HG03045 (cell line): ENCODE measurements at regions not wholly inside any gene's neighbourhood (a gene's known extent, or its start where the extent isn't known, plus 50 kb on each side); places are given as distances from the start of the nearest gene placed in this dataset.

Source experiments
- ATAC-seq: cut with Tn5 transposase; IDR thresholded peaks from one replicate; pipeline ENCODE4 v1.9.1; 2021; ENCODE audit warnings: mild to moderate bottlenecking, moderate library complexity; ENCODE audit not compliant: unreplicated experiment

GRCh38 chr13:74452176-74452575 is 318.0 kb upstream of the KLF12 start:
- ATAC-seq: no peak

- no peak for ATAC-seq
Measured at GRCh38 chr13:74450964-74451363, 316.8 kb upstream of the KLF12 start.

DNA sequence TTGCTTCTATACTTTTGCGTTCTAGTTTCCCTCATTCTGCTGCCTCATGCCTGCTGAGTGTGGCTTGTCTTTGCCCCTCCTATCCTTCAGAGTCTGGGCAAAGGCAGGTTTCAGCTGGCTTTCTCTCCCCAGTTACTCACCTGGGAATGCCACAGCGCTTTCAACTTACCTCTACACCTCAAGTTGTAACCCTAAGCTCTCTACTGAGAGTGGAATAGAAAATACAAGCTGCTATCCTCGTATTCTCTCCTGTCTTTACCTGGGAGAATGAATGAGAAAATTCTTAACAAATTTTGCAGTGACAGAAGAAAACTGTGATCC is 316.3 kb upstream of the KLF12 start:
- ATAC-seq: no peak

- ATAC-seq: no peak
Measured at GRCh38 chr13:74449811-74450524, 315.8 kb upstream of the KLF12 start.

GRCh38 chr13:74444864-74445479 is 310.8 kb upstream of the KLF12 start:
- no peak for ATAC-seq

DNA sequence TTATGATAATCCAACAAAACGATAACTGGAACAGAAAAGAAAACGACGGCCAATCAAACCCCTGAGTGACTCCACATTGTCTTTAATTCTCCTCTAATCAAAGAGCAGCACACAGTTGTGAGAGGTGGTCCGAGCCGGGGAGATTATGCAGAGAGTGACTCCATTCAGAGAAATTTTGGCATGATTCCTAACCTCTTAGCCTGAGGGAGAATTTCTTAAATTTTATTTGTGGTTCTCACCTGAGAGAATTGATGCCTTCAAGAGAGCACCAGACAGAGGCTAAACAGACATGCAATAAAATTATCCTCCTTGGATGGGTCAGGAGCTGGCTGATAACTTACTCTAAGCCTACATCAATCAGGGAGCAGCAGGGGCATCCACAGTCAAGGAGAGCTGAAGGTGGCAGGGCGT is 310.0 kb upstream of the KLF12 start:
- ATAC-seq: no peak

DNA sequence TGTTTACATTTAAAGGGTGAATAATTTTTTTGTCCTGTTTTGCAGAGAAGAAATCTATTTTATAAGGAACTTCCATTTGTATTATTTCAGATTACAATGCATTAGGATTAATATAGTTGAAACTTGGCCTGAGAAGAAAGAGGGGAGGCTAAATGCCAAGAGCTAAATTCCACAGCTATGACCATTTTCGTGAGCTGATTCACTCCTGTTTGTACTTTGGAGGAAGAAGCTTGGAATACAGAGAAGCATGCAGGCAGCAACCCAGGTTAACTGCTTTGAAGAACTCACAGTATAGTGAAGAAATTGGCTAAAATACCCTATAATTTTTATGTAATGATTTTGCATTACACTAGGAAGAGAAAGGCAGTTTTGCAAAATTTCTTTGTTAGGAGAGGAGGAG is 309.4 kb upstream of the KLF12 start:
- ATAC-seq: no peak

GRCh38 chr13:74442751-74443150 is 308.5 kb upstream of the KLF12 start:
- no peak for ATAC-seq

- ATAC-seq: no peak
Measured at GRCh38 chr13:74438901-74439300, 304.7 kb upstream of the KLF12 start.

- no peak for ATAC-seq
Measured at GRCh38 chr13:74434782-74435181, 300.6 kb upstream of the KLF12 start.

- ATAC-seq: no peak
Measured at GRCh38 chr13:74424455-74424854, 290.3 kb upstream of the KLF12 start.

GRCh38 chr13:74423434-74423833 is 289.2 kb upstream of the KLF12 start:
- no peak for ATAC-seq

DNA sequence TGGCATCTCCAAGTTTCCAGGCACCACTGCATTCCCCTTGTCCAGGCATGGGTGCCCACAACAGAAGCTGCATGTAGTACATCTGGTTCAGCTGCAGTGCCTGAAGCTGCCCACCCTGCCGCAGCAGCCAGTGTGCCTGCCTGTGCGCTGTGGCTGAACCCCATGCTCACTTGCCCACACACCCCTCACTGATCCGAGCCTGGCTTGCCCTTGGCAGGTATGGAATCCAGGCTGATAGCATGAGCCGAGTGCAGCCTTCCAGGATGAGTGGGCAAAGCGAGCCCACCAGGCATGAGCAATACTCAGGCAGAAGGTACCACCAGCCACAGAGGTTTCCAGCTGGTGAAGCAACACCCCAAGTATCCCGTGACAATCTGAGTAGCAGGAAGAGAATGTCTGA is 280.3 kb upstream of the KLF12 start:
- ATAC-seq: no peak

DNA sequence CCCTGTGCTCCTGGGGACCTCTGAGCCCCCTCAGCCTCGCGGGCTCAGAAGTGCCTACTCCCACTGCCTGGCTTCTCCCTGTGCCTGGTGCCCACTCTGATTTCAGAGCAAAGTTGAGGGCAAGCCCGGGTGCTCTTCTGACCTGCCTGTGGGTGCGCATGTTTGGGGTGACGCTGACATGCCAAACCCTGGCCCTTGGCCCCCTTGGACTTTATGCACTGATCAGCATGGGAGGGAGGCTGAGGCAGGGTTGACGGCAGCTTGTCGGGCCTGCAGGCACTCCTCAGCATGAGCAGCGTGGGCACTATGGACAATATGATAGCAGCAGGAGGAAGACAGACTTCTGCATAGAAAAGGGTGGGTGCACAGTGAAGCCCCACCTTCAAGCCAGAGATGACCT is 279.3 kb upstream of the KLF12 start:
- no peak for ATAC-seq

DNA sequence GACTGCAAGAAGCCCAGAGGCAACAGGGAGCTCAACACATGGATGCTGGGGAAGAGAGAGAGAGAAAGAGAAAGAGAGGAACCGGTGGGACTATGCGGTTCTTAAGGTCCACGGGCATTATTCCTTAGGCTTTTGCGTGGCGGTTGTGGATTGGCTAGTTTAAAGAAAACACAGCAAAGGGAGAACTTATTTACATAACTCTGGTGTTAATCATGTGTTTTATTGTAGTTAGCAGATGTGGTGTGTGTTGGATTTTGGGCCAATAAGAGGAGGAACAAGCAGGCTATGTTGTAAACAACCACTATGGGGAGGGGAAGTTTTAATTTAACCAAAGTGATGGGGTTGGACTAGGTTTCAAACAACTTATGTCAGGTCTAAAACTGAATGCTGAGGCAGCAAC is 275.3 kb upstream of the KLF12 start:
- ATAC-seq: no peak

DNA sequence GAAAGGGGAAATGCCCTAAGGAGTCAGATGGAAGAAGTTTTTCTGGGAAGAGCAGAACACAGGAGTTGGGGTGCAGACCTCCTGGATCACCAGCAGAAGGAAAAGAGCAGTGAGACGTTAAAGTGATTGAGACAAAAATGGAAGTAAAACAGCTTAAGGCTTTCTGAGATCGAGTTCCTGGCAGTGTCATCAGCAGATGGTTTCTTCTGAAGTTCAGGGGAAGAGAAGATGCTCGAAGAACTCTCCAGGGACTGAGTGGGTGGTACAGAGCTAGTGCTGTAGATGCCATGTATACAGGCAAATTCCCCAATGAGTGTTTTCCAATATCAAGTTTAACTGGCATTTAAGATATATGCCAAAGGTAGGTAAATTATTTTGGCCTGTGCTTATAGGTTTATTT is 272.2 kb upstream of the KLF12 start:
- no peak for ATAC-seq

GRCh38 chr13:74398599-74398998 is 264.4 kb upstream of the KLF12 start:
- no peak for ATAC-seq

DNA sequence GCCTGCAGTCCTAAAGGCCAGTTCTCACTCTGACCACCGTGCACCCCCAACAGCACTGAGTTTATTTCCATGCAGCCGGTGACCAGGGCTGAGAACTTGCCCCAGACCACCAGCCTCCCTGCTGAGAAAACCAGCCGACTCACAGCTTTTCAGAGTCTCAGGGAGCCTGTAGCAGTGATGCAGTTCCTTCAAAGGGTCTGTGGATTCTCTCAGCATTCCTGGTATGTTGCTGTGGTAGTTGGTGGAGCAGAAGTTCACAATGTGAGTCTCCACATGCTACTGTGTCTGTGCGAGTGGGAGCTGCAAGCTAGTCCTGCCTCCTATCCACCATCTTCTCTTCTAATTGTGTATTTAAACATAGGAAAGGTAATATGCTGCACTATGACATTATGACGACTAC is 254.9 kb upstream of the KLF12 start:
- no peak for ATAC-seq

GRCh38 chr13:74388626-74389025 is 254.4 kb upstream of the KLF12 start:
- ATAC-seq: no peak

- ATAC-seq: no peak
Measured at GRCh38 chr13:74372511-74372910, 238.3 kb upstream of the KLF12 start.

DNA sequence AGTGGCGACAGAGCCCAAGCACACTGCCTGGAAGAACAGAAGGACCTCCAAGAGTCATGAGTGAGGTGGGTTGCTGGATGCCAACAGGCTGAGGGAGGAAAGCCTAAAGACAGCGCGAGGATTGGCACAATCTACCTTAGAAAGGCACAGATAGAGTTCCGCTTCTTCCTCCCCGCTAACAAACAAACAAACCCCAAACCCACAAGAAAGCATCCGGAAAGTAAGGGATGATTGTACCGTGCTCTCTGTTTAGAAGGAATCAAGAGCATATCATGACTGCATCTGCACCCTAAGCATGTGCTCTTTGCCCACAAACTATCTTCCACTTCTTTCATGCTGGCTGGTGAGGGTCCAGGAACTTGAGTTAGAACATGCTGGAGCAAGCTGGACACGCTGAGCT is 233.0 kb upstream of the KLF12 start:
- ATAC-seq: no peak

DNA sequence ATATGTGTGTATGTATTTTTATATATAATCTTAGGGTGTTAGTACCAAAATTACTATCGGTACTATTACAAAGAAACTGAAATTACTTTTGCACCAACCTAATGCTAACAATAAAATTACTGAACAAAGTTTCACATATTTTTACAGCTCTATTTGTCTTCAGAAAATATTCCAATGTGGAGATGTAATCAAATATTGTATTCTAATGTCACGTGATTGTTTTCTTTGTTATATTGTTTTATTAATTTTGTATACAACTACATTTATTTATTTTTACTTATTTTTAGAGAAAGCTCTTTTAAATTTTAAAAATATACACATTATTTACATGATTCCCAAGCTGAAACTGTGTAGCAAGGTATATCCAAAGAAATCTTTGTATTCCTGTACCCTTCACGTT is 227.1 kb upstream of the KLF12 start:
- no peak for ATAC-seq

GRCh38 chr13:74346960-74347359 is 212.8 kb upstream of the KLF12 start:
- ATAC-seq: no peak
